H9 (cell line): ENCODE measurements at regions not wholly inside any gene's neighbourhood (a gene's known extent, or its start where the extent isn't known, plus 50 kb on each side); places are given as distances from the start of the nearest gene placed in this dataset.

Experiments used
- DNase-seq: peaks from one replicate; pipeline ENCODE4 v3.0.0-alpha.2; 2017
- H2AFZ ChIP-seq: one replicate; pipeline ENCODE4 v1.6.1; 2013; ENCODE audit warnings: mild to moderate bottlenecking, low read length, control low read depth, moderate library complexity
- H2AK5ac ChIP-seq: 2 replicates; pipeline ENCODE4 v1.6.1; 2013; ENCODE audit warnings: low read length, control low read depth, mixed read lengths; ENCODE audit not compliant: insufficient read length
- H2BK120ac ChIP-seq: one replicate; pipeline ENCODE4 v1.6.1; 2013; ENCODE audit warnings: low read depth, mild to moderate bottlenecking, low read length, control low read depth, inconsistent platforms; ENCODE audit not compliant: poor library complexity, severe bottlenecking
- H2BK12ac ChIP-seq: 2 replicates; pipeline ENCODE4 v1.6.1; 2013; ENCODE audit warnings: low read length, control low read depth, mixed read lengths, low read depth; ENCODE audit not compliant: insufficient read length
- H2BK15ac ChIP-seq: 2 replicates; pipeline ENCODE4 v1.6.1; 2013; ENCODE audit warnings: low read depth, low read length, control low read depth
- H2BK20ac ChIP-seq: one replicate; pipeline ENCODE4 v1.6.1; 2013; ENCODE audit warnings: low read depth, mild to moderate bottlenecking, low read length, control low read depth, inconsistent platforms; ENCODE audit not compliant: poor library complexity, severe bottlenecking
- H2BK5ac ChIP-seq: 2 replicates; pipeline ENCODE4 v1.6.1; 2013; ENCODE audit warnings: low read length, control low read depth, mixed read lengths; ENCODE audit not compliant: insufficient read length
- H3K14ac ChIP-seq: 2 replicates; pipeline ENCODE4 v1.6.1; 2013; ENCODE audit warnings: low read length, control low read depth; ENCODE audit not compliant: insufficient read depth
- H3K18ac ChIP-seq: 2 replicates; pipeline ENCODE4 v1.6.1; 2013; ENCODE audit warnings: low read depth, mild to moderate bottlenecking, mixed read lengths, low read length, control low read depth; ENCODE audit not compliant: insufficient read length
- H3K23ac ChIP-seq: 2 replicates; pipeline ENCODE4 v1.6.1; 2013; ENCODE audit warnings: low read length, control low read depth, mixed read lengths, low read depth; ENCODE audit not compliant: insufficient read length
- H3K23me2 ChIP-seq: 2 replicates; pipeline ENCODE4 v1.6.1; 2013; ENCODE audit warnings: low read depth, mild to moderate bottlenecking, mixed read lengths, low read length, control low read depth; ENCODE audit not compliant: insufficient read length, poor library complexity, severe bottlenecking
- H3K27ac ChIP-seq: 2 replicates; pipeline ENCODE4 v1.5.1; 2013; ENCODE audit warnings: low read length, control low read depth, mixed read lengths, low read depth; ENCODE audit not compliant: insufficient read length
- H3K27me3 ChIP-seq: 2 replicates; pipeline ENCODE4 v1.6.1; 2013; ENCODE audit warnings: low read length, control low read depth, inconsistent platforms; ENCODE audit not compliant: insufficient read depth
- H3K4ac ChIP-seq: 2 replicates; pipeline ENCODE4 v1.6.1; 2013; ENCODE audit warnings: low read depth, mild to moderate bottlenecking, control low read depth, inconsistent platforms, low read length, moderate library complexity
- H3K4me1 ChIP-seq: 2 replicates; pipeline ENCODE4 v1.6.1; 2013; ENCODE audit warnings: low read length, control low read depth, inconsistent platforms; ENCODE audit not compliant: insufficient read depth
- H3K4me2 ChIP-seq: 2 replicates; pipeline ENCODE4 v1.6.1; 2013; ENCODE audit warnings: low read length, control low read depth, mixed read lengths; ENCODE audit not compliant: insufficient read length, insufficient read depth
- H3K56ac ChIP-seq: 2 replicates; pipeline ENCODE4 v1.6.1; 2013; ENCODE audit warnings: low read depth, mild to moderate bottlenecking, mixed read lengths, low read length, control low read depth; ENCODE audit not compliant: insufficient read length
- H3K79me1 ChIP-seq: 2 replicates; pipeline ENCODE4 v1.6.1; 2013; ENCODE audit warnings: low read depth, mild to moderate bottlenecking, moderate library complexity, low read length, control low read depth, inconsistent platforms; ENCODE audit not compliant: insufficient read depth, poor library complexity, severe bottlenecking
- H3K79me2 ChIP-seq: 2 replicates; pipeline ENCODE4 v1.6.1; 2013; ENCODE audit warnings: low read length, control low read depth, inconsistent platforms; ENCODE audit not compliant: insufficient read depth
- H3K9ac ChIP-seq: 2 replicates; pipeline ENCODE4 v1.6.1; 2013; ENCODE audit warnings: low read length, control low read depth, mixed read lengths; ENCODE audit not compliant: insufficient read length; ENCODE audit errors: extremely low read depth
- H3K9me3 ChIP-seq: one replicate; pipeline ENCODE4 v1.6.1; 2013; ENCODE audit warnings: low read depth, low read length, inconsistent platforms; ENCODE audit not compliant: control insufficient read depth
- H3T11ph ChIP-seq: one replicate; pipeline ENCODE4 v1.6.1; 2013; ENCODE audit warnings: mild to moderate bottlenecking, low read length, control low read depth, inconsistent platforms
- H4K20me1 ChIP-seq: one replicate; pipeline ENCODE4 v1.6.1; 2013; ENCODE audit not compliant: control insufficient read depth, insufficient read length, insufficient read depth
- H4K5ac ChIP-seq: 2 replicates; pipeline ENCODE4 v1.6.1; 2013; ENCODE audit warnings: low read depth, mild to moderate bottlenecking, mixed read lengths, low read length, control low read depth; ENCODE audit not compliant: insufficient read length
- H4K8ac ChIP-seq: replicated peaks from 2 replicates; pipeline ENCODE4 v1.6.1; 2013; ENCODE audit warnings: low read length, control low read depth, mixed read lengths, low read depth; ENCODE audit not compliant: insufficient read length
- H4K91ac ChIP-seq: 2 replicates; pipeline ENCODE4 v1.6.1; 2013; ENCODE audit warnings: low read depth, mild to moderate bottlenecking, moderate library complexity, mixed read lengths, low read length, control low read depth; ENCODE audit not compliant: insufficient read length
- H3K27ac Mint-ChIP-seq, 3 experiments: 2 replicates in 2 of 3; 3 replicates in 1 of 3; pipeline ENCODE4 v1.8.0; 2020 to 2021; ENCODE audit warnings: mixed read lengths in 3 of 3, mild to moderate bottlenecking in 1 of 3, moderate library complexity in 1 of 3
- H3K27me3 Mint-ChIP-seq: 2 replicates; pipeline ENCODE4 v1.8.0; 2021; ENCODE audit warnings: low read depth, mild to moderate bottlenecking, moderate library complexity, mixed read lengths
- H3K36me3 Mint-ChIP-seq, 3 experiments: 2 replicates in 2 of 3; 3 replicates in 1 of 3; pipeline ENCODE4 v1.8.0; 2020 to 2021; ENCODE audit warnings: low read depth in 3 of 3, mixed read lengths in 3 of 3; ENCODE audit not compliant: insufficient read depth in 1 of 3
- H3K4me1 Mint-ChIP-seq, 2 experiments: 2 replicates each; pipeline ENCODE4 v1.8.0; 2020; ENCODE audit warnings: mixed read lengths in 2 of 2
- H3K4me3 Mint-ChIP-seq, 2 experiments: 2 replicates in 1 of 2; 3 replicates in 1 of 2; pipeline ENCODE4 v1.8.0; 2020 to 2021; ENCODE audit warnings: mild to moderate bottlenecking in 2 of 2, mixed read lengths in 2 of 2, moderate library complexity in 1 of 2
- H3K9me3 Mint-ChIP-seq, 2 experiments: 2 replicates in 1 of 2; 3 replicates in 1 of 2; pipeline ENCODE4 v1.8.0; 2020; ENCODE audit warnings: mild to moderate bottlenecking in 2 of 2, mixed read lengths in 2 of 2, moderate library complexity in 1 of 2
- WGBS: extraction: QIAGEN DNeasy Blood & Tissue Kit; methylation state at CpG from one replicate; pipeline ENCODE4 v1.1.7; 2013; ENCODE audit warnings: missing lambda C conversion rate, low lambda C conversion rate, mixed read lengths; ENCODE audit not compliant: insufficient read length; ENCODE audit errors: extremely low coverage; 5-methylcytosine and 5-hydroxymethylcytosine counted together
- TF ChIP-seq, protein P1 (sequence below): fragments of 200-600 bp; sonication (generic); conservative IDR thresholded peaks from 3 replicates; pipeline ENCODE4 v1.8.0; 2021; ENCODE audit warnings: antibody characterized with exemption, mild to moderate bottlenecking

DNA sequence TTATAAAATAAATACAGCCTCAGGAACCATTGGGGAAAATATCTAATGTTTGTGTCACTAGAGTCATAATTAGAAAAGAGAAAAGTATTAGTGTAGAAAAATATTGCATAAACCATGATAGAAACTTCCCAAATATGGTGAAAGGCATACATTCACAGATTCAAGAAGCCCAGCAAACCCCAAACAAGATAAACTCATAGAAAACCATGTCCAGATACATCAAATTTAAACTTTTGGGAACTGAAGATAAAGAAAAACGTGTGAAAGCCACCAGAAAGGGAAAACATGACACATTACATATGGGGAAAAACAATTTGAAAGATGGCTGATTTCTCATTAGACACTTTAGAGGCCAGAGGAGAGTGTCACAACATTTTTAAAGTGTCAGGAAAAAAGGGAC, 236.5 kb upstream of the FN1 start:
- Histone ChIP-seq H2BK12ac (no peak overlapping the region), H3K9ac (no peak overlapping the region), H4K8ac (no peak overlapping the region), H3K4me1 (no peaks in the 10 kb centered on the region), H3K79me1 (no peaks in the 10 kb centered on the region), H4K91ac (no peak overlapping the region), H2AFZ (no peak overlapping the region), H3K18ac (no peak overlapping the region), H2BK15ac (no peak overlapping the region), H3K9me3 (no peaks in the 10 kb centered on the region), H3T11ph (no peak overlapping the region), H4K5ac (no peak overlapping the region), H3K23ac (no peak overlapping the region), H3K14ac (no peak overlapping the region), H3K4ac (no peak overlapping the region), H3K4me2 (no peak overlapping the region), H3K79me2 (no peaks in the 10 kb centered on the region), H3K27me3 (no peaks in the 10 kb centered on the region), H4K20me1 (no peaks in the 10 kb centered on the region), H2BK5ac (no peak overlapping the region), H3K23me2 (no peaks in the 10 kb centered on the region), H2AK5ac (no peak overlapping the region), H2BK20ac (no peak overlapping the region), H3K27ac (no peak overlapping the region), H2BK120ac (no peak overlapping the region), H3K56ac (no peak overlapping the region)
- H3K4me1 Mint-ChIP-seq, result no peaks in the 10 kb centered on the region
- H3K27ac Mint-ChIP-seq, result no peak overlapping the region
- H3K9me3 Mint-ChIP-seq, result no peaks in the 10 kb centered on the region
- DNase-seq, result no peak
- H3K27me3 Mint-ChIP-seq, result no peaks in the 10 kb centered on the region
- no peaks in the 10 kb centered on the region for H3K36me3 Mint-ChIP-seq
- TF ChIP-seq, protein P1, sequence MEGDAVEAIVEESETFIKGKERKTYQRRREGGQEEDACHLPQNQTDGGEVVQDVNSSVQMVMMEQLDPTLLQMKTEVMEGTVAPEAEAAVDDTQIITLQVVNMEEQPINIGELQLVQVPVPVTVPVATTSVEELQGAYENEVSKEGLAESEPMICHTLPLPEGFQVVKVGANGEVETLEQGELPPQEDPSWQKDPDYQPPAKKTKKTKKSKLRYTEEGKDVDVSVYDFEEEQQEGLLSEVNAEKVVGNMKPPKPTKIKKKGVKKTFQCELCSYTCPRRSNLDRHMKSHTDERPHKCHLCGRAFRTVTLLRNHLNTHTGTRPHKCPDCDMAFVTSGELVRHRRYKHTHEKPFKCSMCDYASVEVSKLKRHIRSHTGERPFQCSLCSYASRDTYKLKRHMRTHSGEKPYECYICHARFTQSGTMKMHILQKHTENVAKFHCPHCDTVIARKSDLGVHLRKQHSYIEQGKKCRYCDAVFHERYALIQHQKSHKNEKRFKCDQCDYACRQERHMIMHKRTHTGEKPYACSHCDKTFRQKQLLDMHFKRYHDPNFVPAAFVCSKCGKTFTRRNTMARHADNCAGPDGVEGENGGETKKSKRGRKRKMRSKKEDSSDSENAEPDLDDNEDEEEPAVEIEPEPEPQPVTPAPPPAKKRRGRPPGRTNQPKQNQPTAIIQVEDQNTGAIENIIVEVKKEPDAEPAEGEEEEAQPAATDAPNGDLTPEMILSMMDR, result no peak
- H3K4me3 Mint-ChIP-seq, result no peak overlapping the region
- WGBS, result no CpG with 5 or more reads among the region's 1 CpG
